ENCODE measurements at regions not wholly inside any gene's neighbourhood (a gene's known extent, or its start where the extent isn't known, plus 50 kb on each side); places are given as distances from the start of the nearest gene placed in this dataset.

DNA sequence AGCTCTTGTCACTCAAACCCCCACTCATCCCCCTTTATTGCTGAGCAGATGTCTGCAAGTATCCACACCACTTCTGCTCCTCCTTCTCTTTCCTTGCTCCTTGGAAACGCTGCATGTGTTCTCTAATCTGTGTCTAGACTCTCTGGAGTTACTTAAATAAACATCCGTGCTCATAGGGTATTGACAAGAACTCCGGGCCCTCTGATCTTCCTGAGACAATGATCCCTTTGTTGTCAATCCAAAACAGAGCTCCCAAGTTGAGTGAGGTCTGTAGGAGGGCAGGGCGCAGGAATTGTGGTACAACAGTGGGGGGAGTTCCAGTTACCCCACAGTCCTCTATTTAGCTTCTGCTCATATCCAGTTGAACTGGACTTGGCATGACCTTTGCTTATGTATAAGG lies 489.0 kb downstream of the SNAPC1 start:
- TF ChIP-seq, protein P1, sequence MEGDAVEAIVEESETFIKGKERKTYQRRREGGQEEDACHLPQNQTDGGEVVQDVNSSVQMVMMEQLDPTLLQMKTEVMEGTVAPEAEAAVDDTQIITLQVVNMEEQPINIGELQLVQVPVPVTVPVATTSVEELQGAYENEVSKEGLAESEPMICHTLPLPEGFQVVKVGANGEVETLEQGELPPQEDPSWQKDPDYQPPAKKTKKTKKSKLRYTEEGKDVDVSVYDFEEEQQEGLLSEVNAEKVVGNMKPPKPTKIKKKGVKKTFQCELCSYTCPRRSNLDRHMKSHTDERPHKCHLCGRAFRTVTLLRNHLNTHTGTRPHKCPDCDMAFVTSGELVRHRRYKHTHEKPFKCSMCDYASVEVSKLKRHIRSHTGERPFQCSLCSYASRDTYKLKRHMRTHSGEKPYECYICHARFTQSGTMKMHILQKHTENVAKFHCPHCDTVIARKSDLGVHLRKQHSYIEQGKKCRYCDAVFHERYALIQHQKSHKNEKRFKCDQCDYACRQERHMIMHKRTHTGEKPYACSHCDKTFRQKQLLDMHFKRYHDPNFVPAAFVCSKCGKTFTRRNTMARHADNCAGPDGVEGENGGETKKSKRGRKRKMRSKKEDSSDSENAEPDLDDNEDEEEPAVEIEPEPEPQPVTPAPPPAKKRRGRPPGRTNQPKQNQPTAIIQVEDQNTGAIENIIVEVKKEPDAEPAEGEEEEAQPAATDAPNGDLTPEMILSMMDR (IDR thresholded peaks at IDR 0.05; ENCODE audit: low read depth, low read length, missing input control): no peak
- TF ChIP-seq YY1 (IDR thresholded peaks at IDR 0.05) (no peak), RAD21 (IDR thresholded peaks at IDR 0.05) (no peak), SP1 (IDR thresholded peaks at IDR 0.05) (no peak), TAF1 (conservative IDR thresholded peaks at IDR 0.05) (no peak), REST (IDR thresholded peaks at IDR 0.05) (no peak), HNF4A (conservative IDR thresholded peaks at IDR 0.05) (no peak), EGR1 (IDR thresholded peaks at IDR 0.05; ENCODE audit: low read depth in 2 of 2) (no peak)
- TF ChIP-seq, protein P2, sequence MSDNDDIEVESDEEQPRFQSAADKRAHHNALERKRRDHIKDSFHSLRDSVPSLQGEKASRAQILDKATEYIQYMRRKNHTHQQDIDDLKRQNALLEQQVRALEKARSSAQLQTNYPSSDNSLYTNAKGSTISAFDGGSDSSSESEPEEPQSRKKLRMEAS (IDR thresholded peaks at IDR 0.05): no peak
